GM21576 (cell line): ENCODE measurements at regions not wholly inside any gene's neighbourhood (a gene's known extent, or its start where the extent isn't known, plus 50 kb on each side); places are given as distances from the start of the nearest gene placed in this dataset.

ENCODE experiments used
- ATAC-seq: cut with Tn5 transposase; IDR thresholded peaks from one replicate; pipeline ENCODE4 v1.9.1; 2021; ENCODE audit warnings: mild to moderate bottlenecking, moderate library complexity; ENCODE audit not compliant: unreplicated experiment

DNA sequence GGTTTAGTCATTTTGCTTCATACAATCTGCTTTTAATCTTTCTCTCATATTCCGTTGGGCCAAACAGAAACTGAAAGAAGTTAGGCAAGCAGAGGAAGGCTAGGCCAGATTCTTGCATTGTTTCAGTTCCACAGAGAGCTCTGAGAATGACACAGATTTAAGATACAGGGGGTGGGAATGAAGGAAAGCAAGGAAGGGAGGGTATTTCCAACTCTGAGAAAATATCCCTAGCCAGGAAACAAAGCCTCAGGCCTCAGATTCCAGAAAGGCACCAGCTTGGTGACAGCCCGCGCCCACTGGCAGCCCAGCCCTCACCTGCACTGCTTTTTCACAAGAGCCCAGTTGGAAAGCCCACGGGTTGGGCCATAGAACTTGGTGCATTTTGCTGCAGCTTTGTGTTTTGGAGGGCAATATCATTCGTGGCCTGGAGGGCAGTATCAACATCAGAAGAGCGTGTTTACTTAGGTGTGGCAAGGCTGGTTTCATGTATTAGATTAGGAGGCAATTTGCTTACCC is 63.5 kb downstream of the ENC1 start:
- peak; percentile 80 for ATAC-seq

DNA sequence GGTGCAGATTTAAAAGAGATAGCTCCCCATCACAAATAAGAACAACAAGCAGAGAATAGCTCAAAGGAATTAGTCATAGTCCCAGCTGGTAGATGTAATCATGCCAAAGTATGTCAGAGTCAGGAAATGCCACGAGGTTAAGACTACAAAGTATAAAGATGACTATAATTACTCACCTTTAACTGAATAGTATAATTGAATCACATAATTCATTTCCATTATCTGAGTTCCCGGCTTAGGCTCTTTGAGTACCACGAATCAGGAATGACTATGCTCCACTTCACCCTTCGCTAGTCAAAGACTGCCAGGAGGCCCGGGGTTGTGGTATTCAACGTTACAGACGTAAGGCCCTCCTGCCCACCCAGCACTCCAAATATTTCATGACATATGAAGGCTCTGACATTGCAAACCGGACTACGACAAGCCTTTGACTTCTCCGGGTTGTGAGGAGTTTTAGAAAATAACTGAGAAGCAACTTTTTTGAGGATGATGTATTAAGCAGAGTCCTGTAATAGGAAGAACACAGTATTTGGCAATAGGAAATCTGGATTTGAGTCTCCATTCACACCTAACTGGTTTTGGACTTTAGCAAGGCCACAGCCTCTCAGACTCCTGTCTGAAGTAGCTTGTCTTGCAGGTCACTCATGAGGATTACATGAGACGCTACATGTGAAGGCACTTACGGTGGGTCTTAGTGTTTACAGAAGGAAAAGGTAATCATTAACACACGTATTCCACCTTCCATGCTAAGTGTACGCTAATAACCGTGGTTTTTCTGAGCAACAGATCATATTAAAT is 64.6 kb downstream of the ENC1 start:
- no peak for ATAC-seq

DNA sequence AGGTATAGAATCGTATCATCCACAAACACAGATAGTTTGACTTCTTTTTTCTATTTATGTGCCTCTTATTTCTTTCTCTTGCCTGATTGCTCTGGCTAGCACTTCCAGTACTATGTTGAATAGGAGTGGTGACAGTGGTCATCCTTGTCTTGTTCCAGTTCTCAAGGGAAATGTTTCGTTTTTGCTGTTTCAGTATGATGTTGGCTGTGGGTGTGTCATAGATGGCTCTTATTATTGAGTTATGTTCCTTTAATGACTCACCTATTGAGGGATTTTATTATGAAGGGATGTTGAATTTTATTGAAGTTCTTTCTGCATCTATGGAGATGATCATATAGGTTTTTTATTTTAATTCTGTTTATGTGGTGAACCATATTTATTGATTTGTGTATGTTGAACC is 70.3 kb downstream of the ENC1 start:
- ATAC-seq, result no peak

DNA sequence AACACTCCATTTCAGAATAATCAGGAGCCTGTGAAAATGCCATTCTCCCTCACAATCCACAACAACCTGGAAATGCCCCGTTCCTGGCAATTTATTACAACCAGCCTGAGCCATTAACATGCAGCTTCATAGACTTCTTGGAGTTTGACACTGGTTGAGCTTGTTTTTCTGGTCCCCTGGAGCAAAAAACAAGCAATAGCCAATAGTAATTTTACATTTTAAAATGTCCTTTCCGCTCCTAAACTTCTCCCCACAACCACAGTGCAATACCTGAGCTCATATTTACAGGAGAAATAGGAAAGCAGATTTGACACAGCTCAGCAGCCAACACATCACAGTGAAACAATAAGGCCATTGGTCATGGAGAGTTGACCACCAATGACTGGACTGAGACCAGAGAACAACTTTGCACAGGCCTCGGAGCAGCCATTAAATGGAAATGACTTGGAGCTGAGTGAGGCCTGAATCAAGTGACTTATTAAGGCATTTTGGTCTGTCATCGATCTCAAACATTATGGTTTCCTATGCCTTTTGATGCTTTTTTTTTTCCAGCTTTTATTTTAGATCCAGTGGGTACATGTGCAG is 73.0 kb downstream of the ENC1 start:
- no peak for ATAC-seq

DNA sequence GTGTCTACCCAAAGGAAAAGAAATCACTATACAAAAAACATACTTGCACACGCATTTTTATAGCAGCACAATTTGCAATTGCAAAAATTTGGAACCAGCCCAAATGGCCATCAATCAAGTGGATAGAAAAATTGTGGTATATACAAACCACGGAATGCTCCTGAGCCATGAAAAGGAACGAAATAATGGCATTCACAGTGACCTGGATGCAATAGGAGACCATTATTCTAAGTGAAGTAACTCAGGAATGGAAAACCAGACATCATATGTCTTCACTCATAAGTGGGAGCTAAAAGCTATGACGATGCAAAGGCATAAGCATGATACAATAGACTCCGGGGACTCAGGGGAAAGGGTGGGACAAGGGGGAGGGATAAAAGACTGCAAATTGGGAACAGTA is 78.4 kb downstream of the ENC1 start:
- no peak for ATAC-seq

- no peak for ATAC-seq
These were observed 80.3 kb downstream of the ENC1 start for GRCh38 chr5:74560245-74560644.

GRCh38 chr5:74556631-74557595 is 83.6 kb downstream of the ENC1 start:
- no peak for ATAC-seq

DNA sequence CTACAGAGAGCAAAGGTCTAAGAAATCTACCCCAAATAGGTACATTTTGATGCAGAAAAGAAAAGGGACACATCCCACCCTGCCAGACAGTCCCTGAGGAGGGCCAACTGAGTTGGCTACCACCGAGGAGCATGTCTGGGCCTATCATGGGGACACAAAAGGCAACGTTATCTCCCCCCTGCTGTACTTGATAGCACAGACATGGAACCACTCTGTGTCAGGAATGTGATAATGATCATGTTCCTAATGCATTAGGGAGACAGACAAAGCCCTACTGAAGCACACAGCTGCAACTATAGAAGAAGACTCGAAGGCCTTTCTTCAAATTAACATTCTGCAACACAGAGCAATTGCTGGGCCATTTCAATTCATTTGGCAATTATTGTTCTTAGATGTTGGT is 84.5 kb downstream of the ENC1 start:
- ATAC-seq, result no peak

DNA sequence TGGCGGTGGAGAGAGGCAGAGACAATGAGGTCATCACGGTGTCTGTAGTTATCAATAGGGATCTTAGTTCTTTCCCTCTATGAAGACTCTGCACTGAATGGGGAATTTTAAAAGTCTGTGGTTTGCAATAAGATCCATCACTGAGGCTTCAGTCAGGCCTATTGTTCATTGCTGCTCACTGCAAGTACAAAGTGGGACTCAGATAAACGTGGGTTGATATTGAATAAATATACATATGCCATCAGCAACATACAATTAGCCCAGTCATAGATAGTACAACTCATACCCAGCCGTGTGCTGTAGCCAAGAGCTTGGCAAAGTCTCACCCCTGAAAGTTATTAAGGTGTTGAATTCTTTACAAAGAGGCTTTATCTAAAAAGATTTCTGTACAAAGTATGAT is 88.4 kb downstream of the ENC1 start:
- ATAC-seq, result no peak

- ATAC-seq, result no peak
These were observed 89.6 kb downstream of the ENC1 start for GRCh38 chr5:74550927-74551326.

GRCh38 chr5:74549384-74549783 is 91.1 kb downstream of the ENC1 start:
- no peak for ATAC-seq

GRCh38 chr5:74546796-74547195 is 93.7 kb downstream of the ENC1 start:
- ATAC-seq, result no peak

GRCh38 chr5:74544811-74545210 is 95.7 kb downstream of the ENC1 start:
- ATAC-seq, result no peak

GRCh38 chr5:74543162-74543995 is 97.1 kb downstream of the ENC1 start:
- ATAC-seq, result no peak

DNA sequence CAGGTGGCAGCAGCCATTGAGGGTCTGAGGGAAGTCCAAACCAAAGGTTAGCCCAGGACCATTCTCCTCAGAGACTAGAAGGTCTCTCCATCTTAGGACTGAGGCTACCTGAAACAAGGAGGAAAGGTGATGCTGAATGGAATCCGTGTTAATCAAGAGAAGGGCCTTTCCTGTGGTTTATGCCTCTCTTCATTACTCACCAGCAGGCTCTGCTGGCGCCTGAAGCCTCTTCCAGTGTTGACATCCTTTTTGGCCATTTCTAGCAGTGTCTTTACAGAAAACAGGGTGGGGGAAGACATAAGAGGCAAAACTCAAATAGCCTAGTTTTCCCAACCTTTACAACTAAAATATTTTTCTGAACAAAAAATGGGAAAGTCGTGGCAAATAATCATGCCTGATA is 98.0 kb downstream of the ENC1 start:
- ATAC-seq, result no peak

DNA sequence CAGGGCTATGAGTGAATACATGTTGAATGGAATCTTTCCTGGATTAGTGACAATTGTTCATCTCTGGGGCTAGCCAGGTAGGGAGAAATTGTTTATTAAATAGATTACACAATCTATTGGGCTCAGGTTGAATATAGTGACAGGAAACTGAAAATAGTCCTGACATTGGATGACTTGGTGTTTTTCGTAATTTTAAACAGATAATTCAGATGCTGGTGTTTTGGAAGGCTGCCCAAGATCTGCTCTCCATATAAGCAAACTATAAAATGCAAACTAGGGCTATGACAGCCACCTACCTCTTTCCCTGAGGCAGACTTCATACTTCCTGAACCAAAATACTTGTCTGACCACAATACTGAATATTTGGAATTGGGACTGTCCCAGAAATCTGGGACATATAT is 99.1 kb downstream of the ENC1 start:
- no peak for ATAC-seq

- no peak for ATAC-seq
These were observed 99.9 kb downstream of the ENC1 start for GRCh38 chr5:74540622-74541021.

GRCh38 chr5:74539986-74540385 is 100.5 kb downstream of the ENC1 start:
- no peak for ATAC-seq

DNA sequence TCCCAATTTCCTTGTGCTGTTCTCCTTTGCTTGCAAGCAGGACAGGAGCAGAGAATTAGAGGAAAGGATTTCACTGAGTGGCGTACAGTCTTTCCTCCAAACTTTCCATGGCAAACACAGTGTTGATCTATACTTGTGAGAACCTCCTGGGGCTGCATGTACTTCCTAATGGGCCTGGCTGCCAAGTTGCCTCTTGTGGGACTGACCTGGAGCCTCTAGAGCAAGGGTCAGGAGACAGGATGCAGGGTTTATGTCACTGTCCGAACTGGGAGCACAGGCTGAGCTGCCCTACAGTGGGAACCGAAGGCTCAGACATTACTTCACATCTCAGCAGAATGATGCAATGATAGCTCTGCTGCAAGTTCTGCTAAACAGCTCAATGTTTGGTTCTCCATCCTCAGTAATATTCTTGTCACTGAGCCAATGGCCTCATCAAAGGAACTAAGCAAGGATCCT is 102.3 kb downstream of the ENC1 start:
- ATAC-seq, result no peak

GRCh38 chr5:74536658-74537057 is 103.9 kb downstream of the ENC1 start:
- ATAC-seq, result no peak
